ENCODE measurements at regions not wholly inside any gene's neighbourhood (a gene's known extent, or its start where the extent isn't known, plus 50 kb on each side); places are given as distances from the start of the nearest gene placed in this dataset.
"Not testable (repeated sequence)": the region's sequence is repeated elsewhere in the genome, so short reads cannot be mapped to it uniquely, and the experiment has no call there.

DNA sequence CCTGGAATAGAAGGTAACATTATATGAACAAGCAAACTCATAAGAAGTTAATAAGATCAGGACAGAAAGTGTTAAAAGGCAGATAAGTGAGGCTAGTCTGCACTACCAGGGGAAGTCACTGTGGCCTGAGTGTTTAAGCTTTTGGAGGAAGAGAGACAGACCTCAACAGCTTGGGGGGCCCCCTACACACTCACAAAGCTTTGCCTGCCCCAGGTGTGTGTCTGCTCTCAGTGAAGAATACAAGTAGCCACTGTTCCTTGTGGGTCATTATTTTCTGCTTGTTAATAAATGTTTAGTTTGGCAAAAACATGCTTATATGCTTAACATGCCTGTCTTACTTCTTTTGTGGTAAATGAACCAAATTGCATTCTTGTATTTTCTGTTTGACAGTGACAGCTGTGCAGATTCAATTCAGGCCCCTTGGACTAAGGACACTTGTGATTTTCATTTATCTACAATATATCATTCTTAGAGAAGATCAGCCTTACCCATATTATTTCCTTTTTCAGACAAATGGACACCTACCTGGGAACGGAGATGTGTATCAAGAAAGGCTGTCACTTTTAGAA is 50.7 kb upstream of the C12orf71 start:
- DNase-seq = no peak

GRCh38 chr12:27140478-27140969 is 58.1 kb upstream of the C12orf71 start:
- DNase-seq = no peak

GRCh38 chr12:27142101-27142721 is 59.8 kb upstream of the C12orf71 start:
- DNase-seq = peak; percentile 62

DNA sequence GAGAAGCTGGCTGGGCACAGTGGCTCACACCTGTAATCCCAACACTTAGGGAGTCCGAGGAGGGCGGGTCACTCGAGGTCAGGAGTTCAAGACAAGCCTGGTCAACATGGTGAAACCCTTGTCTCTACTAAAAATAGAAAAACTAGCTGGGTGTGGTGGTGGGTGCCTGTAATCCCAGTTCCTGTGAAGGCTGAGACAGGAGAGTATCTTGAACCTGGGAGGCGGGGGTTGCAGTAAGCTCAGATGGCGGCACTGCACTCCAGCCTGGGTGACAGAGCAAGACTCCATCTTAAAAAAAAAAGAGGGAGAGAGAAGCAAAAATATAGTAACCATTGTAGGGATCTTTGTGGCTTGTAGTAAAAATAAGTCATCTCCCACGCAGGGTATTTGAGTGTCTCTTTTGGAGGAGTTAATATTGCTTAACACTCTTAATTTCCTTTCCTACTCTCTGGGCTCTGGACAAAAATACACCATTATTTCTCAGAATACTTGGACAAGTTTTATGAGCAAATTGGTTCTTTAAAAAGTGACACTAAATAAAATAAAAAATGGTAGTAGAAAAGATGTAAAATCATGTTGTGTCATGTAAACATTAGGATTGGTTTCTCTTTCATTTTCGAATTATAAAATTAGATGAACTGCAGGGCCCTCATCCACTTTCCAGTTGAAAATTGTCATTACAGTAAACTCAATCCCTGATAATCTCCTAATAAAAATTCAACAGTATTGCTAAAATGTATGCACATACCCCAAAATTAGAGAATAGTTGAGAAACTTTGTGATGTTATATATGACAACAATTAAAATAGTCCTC is 61.1 kb upstream of the C12orf71 start:
- no peak for DNase-seq

DNA sequence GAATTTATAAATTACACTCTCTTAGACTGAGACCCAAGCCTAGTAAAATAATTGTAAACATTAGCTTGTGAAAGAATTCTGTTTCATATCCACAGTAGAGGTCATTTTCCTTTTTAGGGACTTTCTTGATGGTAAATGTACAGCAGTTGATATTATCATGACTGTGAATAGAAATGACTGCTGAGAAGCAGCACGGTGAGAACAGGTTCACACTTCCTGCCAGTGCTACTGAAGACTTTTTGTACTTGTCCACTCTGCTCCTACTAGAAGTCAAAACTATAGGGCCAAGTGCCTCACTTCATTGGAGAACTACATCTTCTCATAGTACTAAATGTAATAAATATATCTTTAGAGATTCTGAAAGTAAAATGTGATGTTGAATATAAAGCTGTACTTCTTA is 63.3 kb upstream of the C12orf71 start:
- not testable (repeated sequence) for DNase-seq

GRCh38 chr12:27148373-27148772 is 66.0 kb upstream of the C12orf71 start:
- no peak for DNase-seq

GRCh38 chr12:27148791-27149190 is 66.4 kb upstream of the C12orf71 start:
- DNase-seq = no peak

- DNase-seq = no peak
Observed at GRCh38 chr12:27151479-27151878, 69.1 kb upstream of the C12orf71 start.

GRCh38 chr12:27158297-27158696 is 75.9 kb upstream of the C12orf71 start:
- DNase-seq = no peak

GRCh38 chr12:27161458-27162228 is 79.3 kb upstream of the C12orf71 start:
- no peak for DNase-seq

DNA sequence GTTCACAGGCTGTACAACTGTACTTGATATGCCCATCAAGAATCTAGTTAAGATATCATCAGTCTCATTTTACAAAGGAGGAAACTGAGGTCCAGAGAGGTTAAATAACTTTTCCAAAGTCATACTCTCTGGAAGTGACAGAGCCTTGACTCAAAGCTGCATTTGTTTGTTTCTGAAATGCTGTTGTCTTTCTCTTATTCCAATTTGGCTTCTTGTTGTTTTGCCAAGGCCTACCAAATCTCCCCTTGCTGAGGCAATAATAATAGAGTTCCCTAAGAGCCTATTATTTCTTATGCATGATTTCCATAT is 79.8 kb upstream of the C12orf71 start:
- DNase-seq = no peak

DNA sequence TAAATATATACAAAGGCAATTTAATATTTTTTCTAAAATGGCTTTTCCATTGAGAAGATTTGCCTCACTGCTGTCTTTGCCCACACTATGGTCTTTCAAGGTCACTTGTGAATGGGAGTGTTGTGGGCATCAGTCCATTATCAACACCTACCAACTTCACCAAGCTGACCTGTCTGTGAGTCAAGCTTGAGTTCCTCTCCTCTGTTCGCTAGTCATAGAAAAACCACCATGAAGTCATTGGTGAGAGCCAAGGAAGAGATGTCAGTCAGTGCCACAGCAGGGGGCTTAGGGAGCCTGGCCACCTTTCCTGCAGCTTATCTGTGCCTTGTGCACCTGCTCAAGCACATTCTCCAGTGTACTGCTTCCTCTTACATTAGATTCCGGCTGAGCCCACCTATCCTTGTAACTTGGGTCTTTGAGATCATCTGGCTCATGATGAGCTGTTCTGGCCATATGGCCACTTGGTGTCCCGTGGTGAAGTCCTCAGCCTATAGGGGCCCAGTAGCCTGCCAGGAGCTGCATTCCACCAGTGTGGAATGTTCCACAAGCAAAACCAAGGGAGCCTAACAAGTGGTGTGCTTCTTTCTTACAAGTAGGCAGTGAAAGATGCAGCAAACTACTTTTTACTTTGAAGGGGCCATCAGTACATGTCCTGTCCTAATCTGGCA is 80.8 kb upstream of the C12orf71 start:
- no peak for DNase-seq

GRCh38 chr12:27163894-27164293 is 80.2 kb upstream of the STK38L start:
- DNase-seq = no peak

DNA sequence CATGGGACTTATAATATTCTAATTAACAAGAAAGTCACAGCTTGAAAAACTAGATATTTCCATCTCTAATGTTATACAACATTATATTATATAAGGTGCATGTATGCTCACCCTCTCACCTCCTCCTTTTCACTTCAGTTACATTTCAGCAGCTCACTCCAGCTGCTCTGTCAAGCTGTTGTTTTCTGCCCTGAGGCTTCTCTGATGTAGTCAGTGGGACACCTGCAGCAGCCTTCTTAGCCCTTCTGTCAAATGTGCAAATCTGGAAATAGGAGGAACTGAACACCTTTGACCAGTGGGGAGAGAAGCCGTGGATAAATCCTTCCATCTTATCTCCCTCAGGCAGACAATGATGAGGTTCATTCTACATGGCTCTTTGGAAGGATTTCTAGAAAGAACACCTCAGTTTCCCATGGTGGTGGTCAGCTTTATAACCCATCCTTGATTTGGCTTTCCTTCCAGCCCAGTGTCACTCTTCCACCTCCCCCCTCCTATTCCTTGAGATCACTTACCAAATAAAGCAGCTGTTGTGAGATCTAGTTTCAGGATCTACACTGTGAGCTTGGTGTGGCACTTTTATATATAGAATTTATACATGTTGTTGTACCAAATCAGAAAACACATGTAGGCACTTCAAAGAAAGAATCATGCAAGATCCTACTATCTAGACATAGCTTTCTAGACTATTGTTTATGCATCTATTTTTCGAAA is 79.6 kb upstream of the STK38L start:
- no peak for DNase-seq

- DNase-seq = not testable (repeated sequence)
Observed at GRCh38 chr12:27165958-27166357, 78.1 kb upstream of the STK38L start.

DNA sequence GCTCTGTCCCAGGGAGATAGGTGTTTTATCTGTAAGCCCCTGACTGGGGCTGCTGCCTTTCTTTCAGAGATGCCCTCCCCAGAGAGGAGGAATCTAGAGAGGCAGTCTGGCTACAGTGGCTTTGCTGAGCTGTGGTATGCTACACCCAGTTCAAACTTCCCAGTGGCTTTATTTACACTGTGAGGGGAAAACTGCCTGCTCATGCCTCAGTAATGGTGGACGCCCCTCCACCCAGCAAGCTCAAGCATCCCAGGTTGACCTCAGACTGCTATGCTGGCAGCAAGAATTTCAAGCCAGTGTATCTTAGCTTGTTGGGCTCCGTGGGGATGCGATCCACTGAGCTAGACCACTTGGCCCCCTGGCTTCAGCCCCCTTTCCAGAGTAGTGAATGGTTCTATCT is 72.6 kb upstream of the STK38L start:
- not testable (repeated sequence) for DNase-seq

- DNase-seq = no peak
Observed at GRCh38 chr12:27176765-27177164, 67.3 kb upstream of the STK38L start.

DNA sequence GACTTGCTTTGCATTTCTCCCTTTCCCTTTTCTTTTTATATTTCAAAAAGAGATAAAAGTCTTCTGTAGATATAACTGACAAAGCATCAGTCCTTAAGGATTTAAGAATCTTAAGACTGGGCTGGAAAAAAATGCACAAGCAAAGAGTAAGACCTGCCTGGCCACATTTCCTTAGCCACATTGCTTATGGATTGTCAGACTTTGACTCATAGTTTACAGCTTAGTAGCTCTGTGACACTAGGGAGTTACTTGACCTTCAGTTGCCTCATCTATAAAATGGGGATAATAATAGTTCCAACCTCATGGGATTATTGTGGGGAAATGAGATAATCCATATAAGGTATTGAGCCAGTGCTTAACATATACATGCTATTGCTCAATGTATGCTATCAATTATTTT is 66.4 kb upstream of the STK38L start:
- no peak for DNase-seq

DNA sequence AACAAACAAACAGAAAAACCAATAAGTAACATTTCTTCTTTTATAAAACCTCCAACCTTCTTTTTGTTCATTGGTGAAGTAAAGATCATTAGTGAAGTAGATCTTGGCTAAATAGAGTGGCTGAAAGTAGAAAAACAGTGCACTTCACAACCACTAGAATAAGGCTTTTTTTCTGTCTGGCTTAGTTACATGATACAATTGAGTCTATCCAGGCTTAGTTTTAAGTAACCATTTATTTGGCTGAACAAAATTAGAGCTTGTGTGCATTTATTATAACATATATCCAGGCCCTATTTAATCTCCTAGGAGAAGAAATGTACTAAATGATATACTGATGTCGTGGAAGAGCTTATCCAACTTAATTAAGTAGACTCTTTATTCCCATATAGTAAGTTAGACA is 65.8 kb upstream of the STK38L start:
- no peak for DNase-seq

DNA sequence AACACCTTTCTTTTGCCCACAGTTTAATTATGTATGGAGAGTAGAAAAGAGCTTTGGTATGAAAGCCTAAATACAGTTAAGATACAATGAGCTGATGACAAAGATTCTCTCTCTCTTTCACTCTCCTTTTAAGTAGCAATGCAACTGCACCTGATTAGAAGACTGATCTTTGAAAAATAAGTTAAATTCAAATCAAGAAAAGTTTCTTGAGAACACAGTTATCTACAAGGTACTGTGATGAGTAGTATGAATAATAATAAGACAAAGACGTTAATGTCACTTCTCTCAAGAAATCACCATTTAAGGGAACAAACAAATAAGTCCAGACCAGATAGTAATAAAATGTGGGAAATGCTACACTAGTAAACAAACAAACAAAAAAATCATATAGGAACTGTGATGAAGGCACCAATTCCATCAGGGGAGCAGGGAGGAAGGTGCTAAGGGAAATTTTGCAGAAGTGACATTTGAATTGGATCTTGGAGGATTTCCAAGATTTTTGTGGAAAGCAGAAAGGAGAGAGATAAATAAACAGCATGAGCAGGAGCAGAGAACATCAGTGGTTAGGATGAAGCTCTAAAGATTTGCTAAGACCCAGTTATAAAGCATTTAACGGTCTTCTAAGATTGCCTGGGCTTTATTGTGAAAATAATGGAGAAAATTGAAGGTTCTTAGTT is 65.2 kb upstream of the STK38L start:
- DNase-seq = no peak

- DNase-seq = no peak
Observed at GRCh38 chr12:27179400-27180214, 64.5 kb upstream of the STK38L start.

Data from NCI-H1092 treated with DMSO at 0.1 percent for 48 hours (cell line).